ENCODE measurements at regions not wholly inside any gene's neighbourhood (a gene's known extent, or its start where the extent isn't known, plus 50 kb on each side); places are given as distances from the start of the nearest gene placed in this dataset.

GRCh38 chr9:80175286-80176150 lies 603.8 kb downstream of the TLE4 start:
- 0 to 2% methylated on average over 1 of the region's 1 CpG for WGBS, 2 donors
- no peak for DNase-seq (ENCODE audit: low spot score in 2 of 2)

GRCh38 chr9:80163889-80164288 lies 592.1 kb downstream of the TLE4 start:
- intact Hi-C loops (cut with DNase I; ENCODE audit: low total_unique reads) = no loop called here
- no peak for DNase-seq (ENCODE audit: low spot score in 2 of 2)
- no peak overlapping the region for H3K4me3 ChIP-seq (ENCODE audit: low read depth, poor library complexity, severe bottlenecking)
- 85% methylated on average over 4 of the region's 4 CpGs for WGBS, 2 donors
- no peak for TF ChIP-seq CTCF (IDR thresholded peaks at IDR 0.05)

More at GRCh38 chr9:80175286-80176150, 603.8 kb downstream of the TLE4 start:
- TF ChIP-seq CTCF (IDR thresholded peaks at IDR 0.05) = no peak
- TF ChIP-seq POLR2A (IDR thresholded peaks at IDR 0.05) = no peak
- intact Hi-C loops (cut with DNase I; ENCODE audit: low total_unique reads) = no loop called here
- H3K4me3 ChIP-seq (ENCODE audit: low read depth, poor library complexity, severe bottlenecking) = no peak overlapping the region

GRCh38 chr9:80158554-80159170 lies 586.9 kb downstream of the TLE4 start:
- no peak overlapping the region for H3K4me3 ChIP-seq (ENCODE audit: low read depth, poor library complexity, severe bottlenecking)
- 50 to 58% methylated on average over 4 of the region's 4 CpGs for WGBS, 2 donors
- intact Hi-C loops (cut with DNase I; ENCODE audit: low total_unique reads) = no loop called here

GRCh38 chr9:80158131-80158530 lies 586.4 kb downstream of the TLE4 start:
- TF ChIP-seq POLR2A (IDR thresholded peaks at IDR 0.05) (no peak), CTCF (IDR thresholded peaks at IDR 0.05) (no peak)
- no peak overlapping the region for H3K4me3 ChIP-seq (ENCODE audit: low read depth, poor library complexity, severe bottlenecking)
- intact Hi-C loops (cut with DNase I; ENCODE audit: low total_unique reads) = no loop called here
- WGBS, 2 donors = 39 to 40% methylated on average over 4 of the region's 4 CpGs
- DNase-seq (ENCODE audit: low spot score in 2 of 2) = no peak

More at GRCh38 chr9:80158554-80159170, 586.9 kb downstream of the TLE4 start:
- no peak for TF ChIP-seq CTCF (IDR thresholded peaks at IDR 0.05)
- TF ChIP-seq POLR2A (IDR thresholded peaks at IDR 0.05) = no peak
- DNase-seq (ENCODE audit: low spot score in 2 of 2) = no peak

- no peak for DNase-seq (ENCODE audit: low spot score in 2 of 2)
- intact Hi-C loops (cut with DNase I; ENCODE audit: low total_unique reads) = no loop called here
- TF ChIP-seq POLR2A (IDR thresholded peaks at IDR 0.05) = no peak
- TF ChIP-seq CTCF (IDR thresholded peaks at IDR 0.05) = no peak
- no peak overlapping the region for H3K4me3 ChIP-seq (ENCODE audit: low read depth, poor library complexity, severe bottlenecking)
- WGBS, 2 donors = 34 to 50% methylated on average over 4 of the region's 4 CpGs
Measured at GRCh38 chr9:80157561-80157983, 585.8 kb downstream of the TLE4 start.
